Right lobe of liver (tissue), 6 donors: ENCODE measurements at regions not wholly inside any gene's neighbourhood (a gene's known extent, or its start where the extent isn't known, plus 50 kb on each side); places are given as distances from the start of the nearest gene placed in this dataset.

Source experiments
- ATAC-seq, 4 donors: fragments of 200-7000 bp; cut with Tn5 transposase; one replicate each; pipeline ENCODE4 v1.9.1; 2020; ENCODE audit warnings: mild to moderate bottlenecking in 4 of 4, moderate library complexity in 4 of 4
- DNase-seq, 3 donors: peaks; one replicate each; pipeline ENCODE4 v3.0.0-alpha.2; 2020
- H3K27ac ChIP-seq, 3 donors: fragments of 200-600 bp; one replicate each; pipeline ENCODE4 v1.8.0; 2022
- H3K27me3 ChIP-seq, 2 donors: fragments of 200-600 bp; one replicate each; pipeline ENCODE4 v1.8.0; 2022
- H3K36me3 ChIP-seq, 4 donors: fragments of 200-600 bp; sonication (generic) in 1 of 4; one replicate each; pipeline versions ENCODE4 v1.5.1 to v1.8.0; 2017 to 2022; ENCODE audit warnings: control low read depth in 1 of 4
- H3K4me1 ChIP-seq, 4 donors: fragments of 200-600 bp; sonication (generic) in 1 of 4; one replicate each; pipeline versions ENCODE4 v1.5.1 to v1.8.0; 2017 to 2022; ENCODE audit warnings: control low read depth in 1 of 4
- H3K4me3 ChIP-seq, 3 donors: fragments of 200-600 bp; one replicate each; pipeline ENCODE4 v1.8.0; 2022
- H3K9me3 ChIP-seq, 4 donors: fragments of 200-600 bp; sonication (generic) in 1 of 4; one replicate each; pipeline versions ENCODE4 v1.5.1 to v1.8.0; 2017 to 2022; ENCODE audit warnings: control low read depth in 1 of 4
- CTCF ChIP-seq, 4 donors: fragments of 200-600 bp in 3 of 4; fragments of 450-650 bp in 1 of 4; IDR thresholded peaks; one replicate each; pipeline versions ENCODE4 v1.5.1 to v1.8.0; 2016 to 2022; ENCODE audit warnings: antibody characterized with exemption in 4 of 4, mild to moderate bottlenecking in 2 of 4
- POLR2A ChIP-seq: fragments of 450-650 bp; IDR thresholded peaks from one replicate; pipeline ENCODE4 v1.6.1; 2017; ENCODE audit warnings: antibody characterized with exemption, mild to moderate bottlenecking
- WGBS: methylation state at CpG from one replicate; pipeline ENCODE4 v1.1.6; 2018; ENCODE audit warnings: low coverage, low lambda C conversion rate; ENCODE audit not compliant: insufficient coverage; ENCODE audit errors: missing lambda C conversion rate; 5-methylcytosine and 5-hydroxymethylcytosine counted together
- intact Hi-C, 2 donors: fragments of 100-400 bp; cut with DNase I; formaldehyde crosslinking; loops; one replicate each; pipeline versions ENCODE4 v1.11.2 to v1.14.1; 2022
- donor health status: DM: no; HTN: yes; CAD: no.
- donor health status: DM: no; HTN: no; CAD: no.
- donor health status: DM: no; HTN: no; CAD: no.
- donor health status: DM: no; HTN: yes; CAD: no.
- donor health status: DM: no; HTN: yes; CAD: no.

DNA sequence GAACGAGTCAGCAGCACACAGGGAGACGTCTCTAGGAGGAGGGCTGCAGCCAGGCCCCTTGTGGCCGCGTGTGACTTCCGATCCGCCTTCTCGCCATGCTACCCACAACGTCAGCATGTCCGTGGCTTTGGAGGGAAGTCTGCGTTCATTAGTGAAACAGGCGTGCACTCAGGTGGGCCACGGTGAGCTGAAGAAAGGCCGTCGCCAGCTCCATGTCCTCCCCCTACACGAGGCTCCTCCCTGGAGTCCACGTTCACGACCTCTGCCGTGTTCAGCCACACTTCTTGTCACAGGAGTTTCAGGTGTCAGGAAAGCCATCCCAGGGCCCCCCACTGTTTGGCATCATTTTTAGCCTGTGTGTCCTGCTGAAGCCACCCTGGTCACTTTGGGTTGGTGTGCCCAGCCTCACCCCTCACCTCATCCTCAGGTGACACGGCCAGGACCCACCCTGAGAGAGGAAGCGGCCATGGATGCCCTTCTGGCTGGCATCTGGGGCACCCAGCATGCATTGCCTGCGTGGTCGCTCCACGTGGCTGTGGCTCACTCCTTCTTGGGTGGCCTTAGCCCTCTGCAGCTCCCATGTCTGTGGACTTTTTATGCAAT is 310.6 kb upstream of the SHH start:
- 66% methylated on average over 6 of the region's 23 CpGs for WGBS
- no peak for DNase-seq
- intact Hi-C loops: no loop called here

DNA sequence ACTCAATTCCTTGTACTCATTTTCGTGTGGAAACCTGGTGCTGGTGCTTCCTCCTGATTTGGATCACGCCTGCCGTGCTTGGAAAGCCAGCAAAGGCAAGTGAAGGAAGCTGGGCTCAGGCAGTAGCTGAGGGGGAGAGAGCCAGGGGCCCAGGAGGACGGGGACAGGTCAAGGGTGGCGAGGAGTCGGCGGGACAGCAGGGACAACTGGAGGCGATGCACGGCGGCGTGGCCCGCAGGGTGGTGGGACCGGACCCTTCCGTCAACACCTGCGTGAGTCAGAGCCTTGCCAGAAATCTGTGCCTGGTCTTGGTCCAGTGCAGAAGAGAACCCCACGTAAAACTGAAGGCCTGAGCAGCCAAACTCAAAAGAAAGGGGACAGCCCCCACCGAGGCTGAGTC is 309.7 kb upstream of the SHH start:
- DNase-seq: no peak
- Histone ChIP-seq H3K36me3 (no peaks in the 10 kb centered on the region), H3K4me1 (no peaks in the 10 kb centered on the region), H3K27ac (no peak overlapping the region), H3K4me3 (no peak overlapping the region), H3K9me3 (no peaks in the 10 kb centered on the region), H3K27me3 (no peaks in the 10 kb centered on the region)
- intact Hi-C loops: no loop called here
- no peak for TF ChIP-seq POLR2A
- no peak for TF ChIP-seq CTCF (IDR thresholded peaks at IDR 0.05)
- WGBS: 74% methylated on average over 7 of the region's 17 CpGs
- ATAC-seq: no peak

More for the DNA sequence above, 310.6 kb upstream of the SHH start:
- H3K4me1 ChIP-seq: no peaks in the 10 kb centered on the region
- no peaks in the 10 kb centered on the region for H3K9me3 ChIP-seq
- no peaks in the 10 kb centered on the region for H3K36me3 ChIP-seq
- H3K27ac ChIP-seq: no peak overlapping the region
- H3K27me3 ChIP-seq: no peaks in the 10 kb centered on the region
- ATAC-seq: no peak
- no peak overlapping the region for H3K4me3 ChIP-seq
- TF ChIP-seq POLR2A (no peak), CTCF (IDR thresholded peaks at IDR 0.05) (no peak)

- no peak for TF ChIP-seq CTCF (IDR thresholded peaks at IDR 0.05)
- no peak for TF ChIP-seq POLR2A
- DNase-seq (no peak), ATAC-seq (no peak)
- 80% methylated on average over 1 of the region's 10 CpGs for WGBS
- Histone ChIP-seq H3K4me3 (no peak overlapping the region), H3K4me1 (no peaks in the 10 kb centered on the region), H3K9me3 (no peaks in the 10 kb centered on the region), H3K27ac (no peak overlapping the region), H3K36me3 (no peaks in the 10 kb centered on the region), H3K27me3 (no peaks in the 10 kb centered on the region)
- intact Hi-C loops: no loop called here
Measured at GRCh38 chr7:156121434-156121833, 309.2 kb upstream of the SHH start.

- Histone ChIP-seq H3K9me3 (no peaks in the 10 kb centered on the region), H3K4me1 (no peaks in the 10 kb centered on the region), H3K4me3 (no peak overlapping the region), H3K27ac (no peak overlapping the region), H3K27me3 (no peaks in the 10 kb centered on the region), H3K36me3 (no peaks in the 10 kb centered on the region)
- ATAC-seq (no peak), DNase-seq (no peak)
- 85% methylated on average over 9 of the region's 17 CpGs for WGBS
- intact Hi-C loops: no loop called here
- TF ChIP-seq CTCF (IDR thresholded peaks at IDR 0.05) (no peak), POLR2A (no peak)
Measured at GRCh38 chr7:156120552-156120951, 308.3 kb upstream of the SHH start.

DNA sequence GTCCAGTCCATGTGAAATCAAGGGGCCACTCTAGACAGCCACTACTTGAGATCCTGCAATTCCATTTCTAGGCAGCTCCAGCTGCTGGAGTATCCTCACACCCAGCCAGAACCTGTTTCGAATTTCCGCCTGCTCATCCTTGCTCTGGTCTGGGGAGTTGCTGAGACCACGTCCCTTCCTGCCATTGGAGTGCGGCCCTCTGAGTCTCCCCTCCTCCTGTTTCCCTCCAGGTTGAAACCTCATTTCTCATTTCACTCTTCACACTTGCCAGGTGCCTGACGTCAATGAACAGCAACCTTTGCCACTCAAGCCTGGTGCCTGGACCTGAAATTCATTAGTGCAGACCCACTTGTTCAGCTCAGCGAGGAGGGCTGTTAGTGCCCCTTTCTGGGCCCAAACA is 307.5 kb upstream of the SHH start:
- no peaks in the 10 kb centered on the region for H3K9me3 ChIP-seq
- intact Hi-C loops: no loop called here
- no peak overlapping the region for H3K4me3 ChIP-seq
- H3K27ac ChIP-seq: no peak overlapping the region
- WGBS: 72% methylated on average over 2 of the region's 6 CpGs
- no peak for ATAC-seq
- TF ChIP-seq CTCF (IDR thresholded peaks at IDR 0.05) (no peak), POLR2A (no peak)
- no peaks in the 10 kb centered on the region for H3K27me3 ChIP-seq
- H3K4me1 ChIP-seq: no peaks in the 10 kb centered on the region
- H3K36me3 ChIP-seq: no peaks in the 10 kb centered on the region
- DNase-seq: no peak
